ENCODE measurements at regions not wholly inside any gene's neighbourhood (a gene's known extent, or its start where the extent isn't known, plus 50 kb on each side); places are given as distances from the start of the nearest gene placed in this dataset.

GRCh38 chr3:22306454-22306853, 555.4 kb upstream of the ZNF385D start:
- no peak for ATAC-seq
- no peak for DNase-seq
- H3K36me3 ChIP-seq (replicated peaks in 1 of 2; ENCODE audit: insufficient read depth in 1 of 2, low read depth in 2 of 2) = no peaks in the 10 kb centered on the region
- TF ChIP-seq CTCF (IDR thresholded peaks at IDR 0.05) = no peak
- TF ChIP-seq POLR2A (IDR thresholded peaks at IDR 0.05) = no peak
- no peaks in the 10 kb centered on the region for H3K9me3 ChIP-seq
- H3K27ac ChIP-seq = no peak overlapping the region
- H3K4me1 ChIP-seq = no peaks in the 10 kb centered on the region
- 34 to 38% methylated on average over 3 of the region's 3 CpGs for WGBS, 2 donors
- H3K4me3 ChIP-seq = no peak overlapping the region
- intact Hi-C loops (cut with DNase I) = no loop called here
- H3K27me3 ChIP-seq = no peaks in the 10 kb centered on the region

GRCh38 chr3:22308871-22309270, 557.9 kb upstream of the ZNF385D start:
- no peak overlapping the region for H3K27ac ChIP-seq
- H3K4me1 ChIP-seq = no peaks in the 10 kb centered on the region
- no peak overlapping the region for H3K4me3 ChIP-seq
- H3K27me3 ChIP-seq = no peaks in the 10 kb centered on the region
- TF ChIP-seq POLR2A (IDR thresholded peaks at IDR 0.05) (no peak), CTCF (IDR thresholded peaks at IDR 0.05) (no peak)
- intact Hi-C loops (cut with DNase I) = no loop called here
- 15 to 16% methylated on average over 1 of the region's 1 CpG for WGBS, 2 donors
- ATAC-seq = no peak
- no peak for DNase-seq
- H3K9me3 ChIP-seq = no peaks in the 10 kb centered on the region
- H3K36me3 ChIP-seq (replicated peaks in 1 of 2; ENCODE audit: insufficient read depth in 1 of 2, low read depth in 2 of 2) = no peaks in the 10 kb centered on the region

GRCh38 chr3:22315925-22316324, 564.9 kb upstream of the ZNF385D start:
- Histone ChIP-seq H3K27me3 (no peaks in the 10 kb centered on the region), H3K4me1 (no peaks in the 10 kb centered on the region), H3K4me3 (no peak overlapping the region), H3K27ac (no peak overlapping the region), H3K9me3 (no peaks in the 10 kb centered on the region), H3K36me3 (replicated peaks in 1 of 2; ENCODE audit: insufficient read depth in 1 of 2, low read depth in 2 of 2) (no peaks in the 10 kb centered on the region)
- 50 to 77% methylated on average over 1 of the region's 1 CpG for WGBS, 2 donors
- TF ChIP-seq POLR2A (IDR thresholded peaks at IDR 0.05) (no peak), CTCF (IDR thresholded peaks at IDR 0.05) (no peak)
- no peak for DNase-seq
- intact Hi-C loops (cut with DNase I) = no loop called here
- ATAC-seq = no peak

- ATAC-seq (no peak), DNase-seq (peak in 1 of 4 donors; percentile 3)
- no peak for TF ChIP-seq POLR2A (IDR thresholded peaks at IDR 0.05)
- TF ChIP-seq CTCF (IDR thresholded peaks at IDR 0.05) = no peak
- Histone ChIP-seq H3K4me1 (no peaks in the 10 kb centered on the region), H3K36me3 (replicated peaks in 1 of 2; ENCODE audit: insufficient read depth in 1 of 2, low read depth in 2 of 2) (no peaks in the 10 kb centered on the region), H3K9me3 (no peaks in the 10 kb centered on the region), H3K4me3 (no peak overlapping the region), H3K27me3 (no peaks in the 10 kb centered on the region), H3K27ac (no peak overlapping the region)
- intact Hi-C loops (cut with DNase I) = no loop called here
- 50 to 55% methylated on average over 5 of the region's 5 CpGs for WGBS, 2 donors
These were observed 567.3 kb upstream of the ZNF385D start for GRCh38 chr3:22318325-22318724.

- intact Hi-C loops (cut with DNase I) = no loop called here
- no peak for ATAC-seq
- Histone ChIP-seq H3K27me3 (no peaks in the 10 kb centered on the region), H3K27ac (no peak overlapping the region), H3K4me1 (no peaks in the 10 kb centered on the region), H3K36me3 (replicated peaks in 1 of 2; ENCODE audit: insufficient read depth in 1 of 2, low read depth in 2 of 2) (no peaks in the 10 kb centered on the region), H3K9me3 (no peaks in the 10 kb centered on the region), H3K4me3 (no peak overlapping the region)
- 25 to 50% methylated on average over 1 of the region's 1 CpG for WGBS, 2 donors
- DNase-seq = no peak
- no peak for TF ChIP-seq POLR2A (IDR thresholded peaks at IDR 0.05)
- no peak for TF ChIP-seq CTCF (IDR thresholded peaks at IDR 0.05)
These were observed 568.4 kb upstream of the ZNF385D start for GRCh38 chr3:22319446-22319845.
